IMR-90 (cell line): ENCODE measurements at regions not wholly inside any gene's neighbourhood (a gene's known extent, or its start where the extent isn't known, plus 50 kb on each side); places are given as distances from the start of the nearest gene placed in this dataset.

Experiments
- ATAC-seq: fragments of 200-7000 bp; cut with Tn5 transposase; 2 replicates; pipeline ENCODE4 v1.9.1; 2020; ENCODE audit warnings: low read depth, mild to moderate bottlenecking, moderate library complexity
- BruUV-seq: library from RNA; stranded (reverse); fragments of 400-500 nt; replicated peaks from 2 replicates; lab custom pipeline; 2021; lab: Mats Ljungman, UMichigan
- CTCF ChIA-PET: fragments of 300-600 bp; formaldehyde crosslinking; extraction: SDS; loops from one replicate; lab custom pipeline; 2021; ENCODE audit warnings: antibody characterized with exemption; lab: Yijun Ruan, JAX
- POLR2A ChIA-PET: fragments of 300-600 bp; sonication (Branson Sonifier 250); formaldehyde crosslinking; loops from one replicate; lab custom pipeline; 2022; ENCODE audit warnings: antibody characterized with exemption; ENCODE audit not compliant: unreplicated experiment; lab: Charles Lee
- DNase-seq: peaks from one replicate; pipeline ENCODE4 v3.0.0; 2013
- H2AFZ ChIP-seq: replicated peaks from 2 replicates; pipeline ENCODE3; 2013; ENCODE audit warnings: low read length, mild to moderate bottlenecking; ENCODE audit not compliant: poor library complexity
- H2AK5ac ChIP-seq: 2 replicates; pipeline ENCODE4 v1.6.1; 2013; ENCODE audit warnings: low read depth, low read length, inconsistent platforms
- H2AK9ac ChIP-seq: replicated peaks from 2 replicates; pipeline ENCODE3; 2013; ENCODE audit warnings: mild to moderate bottlenecking, low read depth, low read length, moderate library complexity; ENCODE audit not compliant: poor library complexity
- H2BK120ac ChIP-seq: 2 replicates; pipeline ENCODE4 v1.6.1; 2013; ENCODE audit warnings: low read depth, low read length, inconsistent platforms
- H2BK15ac ChIP-seq: 3 replicates; pipeline ENCODE4 v1.6.1; 2013; ENCODE audit warnings: low read depth, low read length, inconsistent platforms
- H2BK20ac ChIP-seq: 2 replicates; pipeline ENCODE4 v1.6.1; 2013; ENCODE audit warnings: low read depth, mild to moderate bottlenecking, inconsistent platforms, low read length, moderate library complexity
- H2BK5ac ChIP-seq: 2 replicates; pipeline ENCODE4 v1.6.1; 2013; ENCODE audit warnings: mild to moderate bottlenecking, low read depth, low read length, inconsistent platforms; ENCODE audit not compliant: poor library complexity, severe bottlenecking
- H3K14ac ChIP-seq: replicated peaks from 2 replicates; pipeline ENCODE4 v1.6.1; 2013; ENCODE audit warnings: low read depth, low read length, inconsistent platforms
- H3K18ac ChIP-seq: 2 replicates; pipeline ENCODE4 v1.6.1; 2013; ENCODE audit warnings: low read depth, low read length, control low read depth
- H3K23ac ChIP-seq: 2 replicates; pipeline ENCODE4 v1.6.1; 2013; ENCODE audit warnings: low read depth, low read length, inconsistent platforms
- H3K27ac ChIP-seq: 2 replicates; pipeline ENCODE4 v1.5.1; 2013; ENCODE audit warnings: mild to moderate bottlenecking, control low read depth, low read length; ENCODE audit not compliant: insufficient read depth
- H3K27me3 ChIP-seq: 2 replicates; pipeline ENCODE4 v1.6.1; 2013; ENCODE audit warnings: low read length; ENCODE audit not compliant: control insufficient read depth, insufficient read depth
- H3K36me3 ChIP-seq: 2 replicates; pipeline ENCODE4 v1.6.1; 2013; ENCODE audit warnings: low read length, mixed read lengths; ENCODE audit not compliant: control insufficient read depth, insufficient read depth
- H3K4ac ChIP-seq: 2 replicates; pipeline ENCODE4 v1.6.1; 2013; ENCODE audit warnings: low read depth, low read length, inconsistent platforms
- H3K4me1 ChIP-seq: 2 replicates; pipeline ENCODE4 v1.6.1; 2013; ENCODE audit warnings: low read length, mixed read lengths; ENCODE audit not compliant: control insufficient read depth, insufficient read depth
- H3K4me2 ChIP-seq: 2 replicates; pipeline ENCODE4 v1.6.1; 2013; ENCODE audit warnings: low read depth, mild to moderate bottlenecking, control low read depth, low read length, moderate library complexity
- H3K4me3 ChIP-seq: 2 replicates; pipeline ENCODE4 v1.5.1; 2013; ENCODE audit warnings: low read depth, mild to moderate bottlenecking, control low read depth, low read length, moderate library complexity; ENCODE audit not compliant: insufficient read depth
- H3K56ac ChIP-seq: 2 replicates; pipeline ENCODE4 v1.6.1; 2013; ENCODE audit warnings: low read length, inconsistent platforms; ENCODE audit not compliant: insufficient read depth; ENCODE audit errors: extremely low read depth
- H3K79me1 ChIP-seq, 2 experiments: 2 replicates each; pipeline ENCODE4 v1.6.1; 2013; ENCODE audit warnings: low read length in 2 of 2, inconsistent platforms in 1 of 2, low read depth in 1 of 2
- H3K9ac ChIP-seq: 2 replicates; pipeline ENCODE4 v1.6.1; 2013; ENCODE audit warnings: low read depth, low read length, control low read depth
- H3K9me1 ChIP-seq: 2 replicates; pipeline ENCODE4 v1.6.1; 2013; ENCODE audit warnings: low read length, inconsistent platforms; ENCODE audit not compliant: insufficient read depth
- H3K9me3 ChIP-seq: 2 replicates; pipeline ENCODE4 v1.6.1; 2013; ENCODE audit warnings: low read length; ENCODE audit not compliant: control insufficient read depth, insufficient read depth
- H4K20me1 ChIP-seq: 2 replicates; pipeline ENCODE4 v1.6.1; 2013; ENCODE audit warnings: low read length, inconsistent platforms; ENCODE audit not compliant: insufficient read depth
- H4K5ac ChIP-seq: 2 replicates; pipeline ENCODE4 v1.6.1; 2013; ENCODE audit warnings: mild to moderate bottlenecking, low read depth, low read length, control low read depth
- H4K8ac ChIP-seq, 2 experiments: 2 replicates each; pipeline ENCODE4 v1.6.1; 2013; ENCODE audit warnings: low read depth in 2 of 2, low read length in 2 of 2, control low read depth in 1 of 2, inconsistent platforms in 1 of 2
- H4K91ac ChIP-seq: 2 replicates; pipeline ENCODE4 v1.6.1; 2013; ENCODE audit warnings: low read depth, low read length, inconsistent platforms; ENCODE audit not compliant: insufficient read depth
- BHLHE40 ChIP-seq: fragments of 150-350 bp; IDR thresholded peaks from 2 replicates; pipeline ENCODE4 v1.6.1; 2016; ENCODE audit warnings: mild to moderate bottlenecking, low read depth, low read length
- CEBPB ChIP-seq: IDR thresholded peaks from 2 replicates; pipeline ENCODE4 v1.6.1; 2012; ENCODE audit warnings: low read depth, low read length, improper control_type of control experiment
- CHD1 ChIP-seq: IDR thresholded peaks from 2 replicates; pipeline ENCODE4 v1.6.1; 2012; ENCODE audit warnings: low read depth, low read length, improper control_type of control experiment
- ELK1 ChIP-seq: fragments of 150-350 bp; IDR thresholded peaks from 2 replicates; pipeline ENCODE4 v1.6.1; 2016; ENCODE audit warnings: low read depth, mild to moderate bottlenecking, low read length, moderate library complexity, borderline replicate concordance
- FOS ChIP-seq: fragments of 150-350 bp; IDR thresholded peaks from 2 replicates; pipeline ENCODE4 v1.6.1; 2016; ENCODE audit warnings: low read depth, low read length
- MAFK ChIP-seq: IDR thresholded peaks from 2 replicates; pipeline ENCODE4 v1.6.1; 2012; ENCODE audit warnings: low read depth, low read length, improper control_type of control experiment
- MAZ ChIP-seq: IDR thresholded peaks from 2 replicates; pipeline ENCODE4 v1.6.1; 2012; ENCODE audit warnings: low read depth, mild to moderate bottlenecking, low read length, improper control_type of control experiment, moderate library complexity, borderline replicate concordance
- MXI1 ChIP-seq: IDR thresholded peaks from 2 replicates; pipeline ENCODE4 v1.6.1; 2012; ENCODE audit warnings: low read depth, mild to moderate bottlenecking, low read length, moderate library complexity, borderline replicate concordance
- NFE2L2 ChIP-seq: fragments of 150-350 bp; IDR thresholded peaks from 2 replicates; pipeline ENCODE4 v1.6.1; 2016; ENCODE audit warnings: low read depth, mild to moderate bottlenecking, low read length
- POLR2A ChIP-seq: IDR thresholded peaks from 2 replicates; pipeline ENCODE4 v1.6.1; 2012; ENCODE audit warnings: mild to moderate bottlenecking, low read depth, low read length
- RAD21 ChIP-seq: IDR thresholded peaks from 2 replicates; pipeline ENCODE4 v1.6.1; 2012; ENCODE audit warnings: low read length, improper control_type of control experiment
- RCOR1 ChIP-seq: IDR thresholded peaks from 2 replicates; pipeline ENCODE4 v1.6.1; 2012; ENCODE audit warnings: mild to moderate bottlenecking, low read length, improper control_type of control experiment; ENCODE audit not compliant: insufficient replicate concordance
- WGBS, 2 experiments: methylation state at CpG; one replicate each; pipeline versions ENCODE4 v1.1.5 to v1.1.7; 2013; ENCODE audit warnings: missing lambda C conversion rate in 2 of 2; ENCODE audit not compliant: insufficient read length in 1 of 2; ENCODE audit errors: extremely low coverage in 2 of 2; 5-methylcytosine and 5-hydroxymethylcytosine counted together
- dilution Hi-C: fragments of 300-500 bp; cut with HindIII; formaldehyde crosslinking; loops from one replicate; pipeline ENCODE4 v1.14.3; 2018; ENCODE audit warnings: low sequenced_read_pairs; ENCODE audit not compliant: unreplicated experiment
- in situ Hi-C: fragments of 300-500 bp; cut with MboI; formaldehyde crosslinking; loops from 3 replicates; pipeline ENCODE4 v1.14.3; 2019; ENCODE audit warnings: low sequenced_read_pairs, inconsistent platforms, mixed read lengths
- intact Hi-C: fragments of 100-400 bp; cut with micrococcal nuclease; formaldehyde crosslinking; loops from 2 replicates; pipeline ENCODE4 v1.10.0; 2022

GRCh38 chr6:90722648-90723047 is 135.8 kb upstream of the MAP3K7 start:
- CTCF ChIA-PET = no interaction called here
- intact Hi-C loops (no loop called here), in situ Hi-C loops (no loop called here), dilution Hi-C loops (no loop called here)
- H3K4ac ChIP-seq = no peak overlapping the region
- H3K4me2 ChIP-seq = no peak overlapping the region
- H3K9ac ChIP-seq = no peak overlapping the region
- ATAC-seq = no peak
- DNase-seq = no peak
- H3K18ac ChIP-seq = no peak overlapping the region
- H2AK9ac ChIP-seq = no peak overlapping the region
- H2BK20ac ChIP-seq = no peak overlapping the region
- no peak overlapping the region for H3K56ac ChIP-seq
- no peaks in the 10 kb centered on the region for H3K27me3 ChIP-seq
- no peaks in the 10 kb centered on the region for H3K36me3 ChIP-seq
- no peak overlapping the region for H3K14ac ChIP-seq
- H4K20me1 ChIP-seq = no peaks in the 10 kb centered on the region
- H2AFZ ChIP-seq = no peak overlapping the region
- H3K4me1 ChIP-seq = no peaks in the 10 kb centered on the region
- no peak overlapping the region for H4K5ac ChIP-seq
- H3K27ac ChIP-seq = no peak overlapping the region
- POLR2A ChIA-PET = no interaction called here
- H2AK5ac ChIP-seq = no peak overlapping the region
- TF ChIP-seq RAD21 (no peak), ELK1 (no peak), CHD1 (no peak), MAFK (no peak), NFE2L2 (no peak), CEBPB (no peak), MAZ (no peak), POLR2A (no peak), RCOR1 (no peak), FOS (no peak), MXI1 (no peak), BHLHE40 (no peak)
- H3K79me1 ChIP-seq = no peaks in the 10 kb centered on the region
- no peak overlapping the region for H3K23ac ChIP-seq
- H4K8ac ChIP-seq = no peak overlapping the region
- no peak overlapping the region for H2BK5ac ChIP-seq
- H3K4me3 ChIP-seq = no peak overlapping the region
- H3K9me3 ChIP-seq = no peaks in the 10 kb centered on the region
- no TSS peak for BruUV-seq
- no CpG with 5 or more reads among the region's 2 CpGs for WGBS, 2 experiments
- H2BK15ac ChIP-seq = no peak overlapping the region
- no peak overlapping the region for H2BK120ac ChIP-seq
- H3K9me1 ChIP-seq = no peaks in the 10 kb centered on the region
- H4K91ac ChIP-seq = no peak overlapping the region
